ENCODE measurements at regions not wholly inside any gene's neighbourhood (a gene's known extent, or its start where the extent isn't known, plus 50 kb on each side); places are given as distances from the start of the nearest gene placed in this dataset.

GRCh38 chr21:38123626-38124025 lies 133.2 kb upstream of the KCNJ15 start:
- TF ChIP-seq, protein P1, sequence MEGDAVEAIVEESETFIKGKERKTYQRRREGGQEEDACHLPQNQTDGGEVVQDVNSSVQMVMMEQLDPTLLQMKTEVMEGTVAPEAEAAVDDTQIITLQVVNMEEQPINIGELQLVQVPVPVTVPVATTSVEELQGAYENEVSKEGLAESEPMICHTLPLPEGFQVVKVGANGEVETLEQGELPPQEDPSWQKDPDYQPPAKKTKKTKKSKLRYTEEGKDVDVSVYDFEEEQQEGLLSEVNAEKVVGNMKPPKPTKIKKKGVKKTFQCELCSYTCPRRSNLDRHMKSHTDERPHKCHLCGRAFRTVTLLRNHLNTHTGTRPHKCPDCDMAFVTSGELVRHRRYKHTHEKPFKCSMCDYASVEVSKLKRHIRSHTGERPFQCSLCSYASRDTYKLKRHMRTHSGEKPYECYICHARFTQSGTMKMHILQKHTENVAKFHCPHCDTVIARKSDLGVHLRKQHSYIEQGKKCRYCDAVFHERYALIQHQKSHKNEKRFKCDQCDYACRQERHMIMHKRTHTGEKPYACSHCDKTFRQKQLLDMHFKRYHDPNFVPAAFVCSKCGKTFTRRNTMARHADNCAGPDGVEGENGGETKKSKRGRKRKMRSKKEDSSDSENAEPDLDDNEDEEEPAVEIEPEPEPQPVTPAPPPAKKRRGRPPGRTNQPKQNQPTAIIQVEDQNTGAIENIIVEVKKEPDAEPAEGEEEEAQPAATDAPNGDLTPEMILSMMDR (IDR thresholded peaks at IDR 0.05; ENCODE audit: insufficient read depth, low read depth, low read length), result no peak
- no peak overlapping the region for H3K4me3 ChIP-seq (ENCODE audit: low read depth, low read length)
- DNase-seq (ENCODE audit: low read depth), result no peak

GRCh38 chr21:38126666-38127303 lies 130.0 kb upstream of the KCNJ15 start:
- TF ChIP-seq, protein P1 (IDR thresholded peaks at IDR 0.05; ENCODE audit: insufficient read depth, low read depth, low read length), result peak; percentile 88
- peak; percentile 52 for DNase-seq (ENCODE audit: low read depth)
- H3K4me3 ChIP-seq (ENCODE audit: low read depth, low read length), result no peak overlapping the region

DNA sequence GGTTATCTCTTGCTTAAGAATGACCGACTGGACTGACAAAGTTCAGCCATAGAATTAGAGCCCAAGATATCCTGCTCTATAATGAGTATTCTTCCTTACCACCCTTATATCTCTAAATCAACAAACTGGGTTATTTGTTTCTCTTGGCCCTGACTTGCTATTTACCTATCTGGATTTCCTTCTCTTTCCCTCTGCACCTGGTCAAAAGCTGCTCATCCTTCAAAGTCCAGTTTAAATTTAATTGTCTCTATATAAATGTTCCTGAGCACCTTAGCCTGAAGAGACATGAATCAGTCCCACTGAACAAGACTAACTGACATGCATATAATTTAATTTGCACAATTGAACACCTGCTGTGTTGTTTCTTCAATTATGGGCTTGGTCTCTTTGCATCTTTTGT lies 127.1 kb upstream of the KCNJ15 start:
- TF ChIP-seq, protein P1 (IDR thresholded peaks at IDR 0.05; ENCODE audit: insufficient read depth, low read depth, low read length), result no peak
- DNase-seq (ENCODE audit: low read depth), result no peak
- no peak overlapping the region for H3K4me3 ChIP-seq (ENCODE audit: low read depth, low read length)

DNA sequence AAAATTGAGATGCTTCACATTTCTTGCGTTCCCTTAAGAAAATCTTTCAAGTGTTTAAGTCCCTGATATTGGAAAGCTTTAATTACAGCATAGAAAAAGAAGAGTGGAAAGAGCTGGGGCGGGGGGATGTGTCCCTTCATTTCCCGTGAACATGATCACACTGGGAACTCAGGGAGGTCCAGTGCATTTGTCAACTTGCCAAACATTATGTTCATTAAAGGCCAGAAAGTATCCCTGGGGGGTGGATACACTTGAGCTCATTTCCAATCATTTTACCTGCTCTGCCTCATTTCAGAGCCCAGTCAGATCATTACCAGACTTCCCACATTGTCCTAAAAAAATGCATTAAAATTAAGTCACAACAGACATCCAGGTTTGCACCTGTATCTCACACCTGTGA lies 123.6 kb upstream of the KCNJ15 start:
- no peak for DNase-seq (ENCODE audit: low read depth)
- TF ChIP-seq, protein P1 (IDR thresholded peaks at IDR 0.05; ENCODE audit: insufficient read depth, low read depth, low read length), result no peak
- H3K4me3 ChIP-seq (ENCODE audit: low read depth, low read length), result no peak overlapping the region

DNA sequence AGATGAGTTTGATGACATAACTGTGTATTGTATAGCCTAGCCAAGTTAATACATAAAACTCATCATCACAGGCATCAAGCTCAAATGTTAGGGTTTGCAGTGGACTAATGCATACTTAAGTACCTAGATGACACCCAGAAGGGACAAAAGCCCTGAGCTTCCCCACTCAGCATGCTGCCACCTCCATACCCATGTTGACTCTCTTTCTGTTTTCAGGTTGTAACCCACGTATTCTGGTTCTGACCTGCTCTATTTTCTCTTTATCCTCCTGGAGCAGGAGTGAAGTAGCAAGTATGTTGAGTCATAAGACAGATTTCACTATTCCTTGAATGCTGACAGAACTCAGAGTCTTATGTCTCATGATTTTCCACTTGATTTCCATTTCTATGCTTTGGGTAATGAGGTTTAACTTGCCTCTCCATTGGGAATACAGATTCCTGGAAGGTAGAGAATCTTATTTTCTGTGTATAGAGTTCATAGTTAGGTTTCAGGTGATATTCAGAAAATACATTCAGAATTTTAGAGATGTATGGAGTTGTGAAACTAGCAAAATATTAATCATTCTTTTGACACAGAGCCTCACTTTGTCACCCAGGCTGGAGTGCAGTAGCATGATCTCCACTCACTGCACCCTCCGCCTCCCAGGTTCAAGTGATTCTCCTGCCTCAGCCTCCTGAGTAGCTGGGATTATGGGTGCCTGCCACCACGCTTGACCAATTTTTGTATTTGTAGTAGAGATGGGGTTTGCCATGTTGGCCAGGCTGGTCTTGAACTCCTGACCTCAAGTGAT lies 122.5 kb upstream of the KCNJ15 start:
- DNase-seq (ENCODE audit: low read depth), result no peak
- H3K4me3 ChIP-seq (ENCODE audit: low read depth, low read length), result no peak overlapping the region
- TF ChIP-seq, protein P1 (IDR thresholded peaks at IDR 0.05; ENCODE audit: insufficient read depth, low read depth, low read length), result no peak

- TF ChIP-seq, protein P1 (IDR thresholded peaks at IDR 0.05; ENCODE audit: insufficient read depth, low read depth, low read length), result no peak
- peak; percentile 16 for DNase-seq (ENCODE audit: low read depth)
- H3K4me3 ChIP-seq (ENCODE audit: low read depth, low read length), result no peak overlapping the region
Observed at GRCh38 chr21:38136201-38136600, 120.6 kb upstream of the KCNJ15 start.

All from fibroblast of villous mesenchyme (primary cell).